CD14-positive monocyte (primary cell): ENCODE measurements at regions not wholly inside any gene's neighbourhood (a gene's known extent, or its start where the extent isn't known, plus 50 kb on each side); places are given as distances from the start of the nearest gene placed in this dataset.

Experiments
- DNase-seq, 3 donors: peaks; one replicate each; pipeline ENCODE4 v3.0.0-alpha.2; 2011 to 2022
- H2AFZ ChIP-seq: 2 replicates; pipeline ENCODE4 v1.6.0; 2012; ENCODE audit warnings: mild to moderate bottlenecking, low read depth, low read length, inconsistent platforms; ENCODE audit not compliant: insufficient read depth, poor library complexity, severe bottlenecking
- H3K27ac ChIP-seq, 2 donors: 1 replicate in 1 of 2; 2 replicates in 1 of 2; pipeline ENCODE4 v1.5.1; 2012 to 2013; ENCODE audit warnings: low read length in 2 of 2, control low read depth in 1 of 2, inconsistent platforms in 1 of 2, low read depth in 1 of 2, mild to moderate bottlenecking in 1 of 2
- H3K27me3 ChIP-seq, 2 donors: one replicate each; pipeline versions ENCODE4 v1.6.0 to v1.6.1; 2011 to 2013; ENCODE audit warnings: low read length in 2 of 2; ENCODE audit not compliant: control insufficient read depth in 2 of 2, insufficient read depth in 2 of 2
- H3K36me3 ChIP-seq, 2 donors: replicated peaks in 1 of 2; 1 replicate in 1 of 2; 2 replicates in 1 of 2; pipeline versions ENCODE4 v1.5.1 to v1.6.1; 2012 to 2013; ENCODE audit warnings: low read length in 2 of 2, control low read depth in 1 of 2, inconsistent platforms in 1 of 2, mild to moderate bottlenecking in 1 of 2; ENCODE audit not compliant: insufficient read depth in 2 of 2, control insufficient read depth in 1 of 2
- H3K4me1 ChIP-seq, 2 donors: 1 replicate in 1 of 2; 2 replicates in 1 of 2; pipeline versions ENCODE4 v1.5.1 to v1.6.1; 2012 to 2013; ENCODE audit warnings: low read length in 2 of 2, control low read depth in 1 of 2, inconsistent platforms in 1 of 2, mild to moderate bottlenecking in 1 of 2, moderate library complexity in 1 of 2; ENCODE audit not compliant: insufficient read depth in 2 of 2, control insufficient read depth in 1 of 2
- H3K4me2 ChIP-seq: replicated peaks from 2 replicates; pipeline ENCODE3; 2012; ENCODE audit warnings: low read length, moderate library complexity, mild to moderate bottlenecking; ENCODE audit not compliant: poor library complexity, severe bottlenecking; ENCODE audit errors: extremely low read depth
- H3K4me3 ChIP-seq, 3 experiments: fragments of 200-600 bp in 1 of 3; sonication (generic) in 1 of 3; replicated peaks in 1 of 3; 1 replicate in 2 of 3; 2 replicates in 1 of 3; pipeline ENCODE4 v1.5.1; 2011 to 2013; ENCODE audit warnings: low read length in 3 of 3, mild to moderate bottlenecking in 3 of 3, control low read depth in 2 of 3, low read depth in 2 of 3, inconsistent platforms in 1 of 3, moderate library complexity in 1 of 3
- H3K79me2 ChIP-seq: 2 replicates; pipeline ENCODE4 v1.6.0; 2012; ENCODE audit warnings: mild to moderate bottlenecking, control low read depth, inconsistent platforms, low read length, moderate library complexity; ENCODE audit not compliant: insufficient read depth
- H3K9ac ChIP-seq: 2 replicates; pipeline ENCODE4 v1.6.0; 2017; ENCODE audit warnings: low read length, mild to moderate bottlenecking; ENCODE audit not compliant: insufficient read depth, poor library complexity, severe bottlenecking
- H3K9me3 ChIP-seq, 2 donors: replicated peaks in 1 of 2; 1 replicate in 1 of 2; 2 replicates in 1 of 2; pipeline versions ENCODE4 v1.5.1 to v1.6.1; 2012 to 2013; ENCODE audit warnings: low read length in 2 of 2, control low read depth in 1 of 2; ENCODE audit not compliant: control insufficient read depth in 1 of 2, insufficient read depth in 1 of 2
- H4K20me1 ChIP-seq: 2 replicates; pipeline ENCODE4 v1.6.0; 2012; ENCODE audit warnings: mild to moderate bottlenecking, low read length, control low read depth, moderate library complexity; ENCODE audit not compliant: insufficient read depth
- H3K27ac Mint-ChIP-seq, 7 donors: one replicate each; pipeline ENCODE4 v1.8.0; 2020; ENCODE audit warnings: mild to moderate bottlenecking in 7 of 7, mixed read lengths in 7 of 7, moderate library complexity in 6 of 7, inconsistent platforms in 2 of 7
- H3K27me3 Mint-ChIP-seq, 3 donors: one replicate each; pipeline ENCODE4 v1.8.0; 2021 to 2022; ENCODE audit warnings: low read depth in 3 of 3, mild to moderate bottlenecking in 3 of 3, mixed read lengths in 3 of 3, moderate library complexity in 3 of 3, inconsistent platforms in 1 of 3
- H3K36me3 Mint-ChIP-seq, 2 donors: one replicate each; pipeline ENCODE4 v1.8.0; 2020; ENCODE audit warnings: mixed read lengths in 2 of 2, inconsistent platforms in 1 of 2, mild to moderate bottlenecking in 1 of 2
- H3K4me1 Mint-ChIP-seq: one replicate; pipeline ENCODE4 v1.8.0; 2020; ENCODE audit warnings: mild to moderate bottlenecking, mixed read lengths
- H3K4me3 Mint-ChIP-seq, 2 donors: one replicate each; pipeline ENCODE4 v1.8.0; 2020; ENCODE audit warnings: mild to moderate bottlenecking in 2 of 2, mixed read lengths in 2 of 2, moderate library complexity in 1 of 2
- H3K9me3 Mint-ChIP-seq, 7 donors: one replicate each; pipeline ENCODE4 v1.8.0; 2020 to 2022; ENCODE audit warnings: mixed read lengths in 7 of 7, mild to moderate bottlenecking in 6 of 7, moderate library complexity in 6 of 7, inconsistent platforms in 2 of 7
- CTCF ChIP-seq: fragments of 200-600 bp; IDR thresholded peaks from one replicate; pipeline ENCODE4 v1.8.0; 2022; ENCODE audit warnings: antibody characterized with exemption, mild to moderate bottlenecking
- WGBS: methylation state at CpG from one replicate; pipeline ENCODE4 v1.1.5; 2013; ENCODE audit warnings: missing lambda C conversion rate; ENCODE audit not compliant: insufficient coverage; 5-methylcytosine and 5-hydroxymethylcytosine counted together
- intact Hi-C, 2 donors: fragments of 100-400 bp; cut with micrococcal nuclease; formaldehyde crosslinking; loops; one replicate each; pipeline versions ENCODE4 v1.15.0 to v1.15.1; 2023

GRCh38 chr11:95524314-95525036, 265.1 kb downstream of the FAM76B start:
- peaks cover 0 to 2% (median 0%) of the 10 kb centered on the region in 7 donors for H3K9me3 Mint-ChIP-seq
- peaks cover 5% of the 10 kb centered on the region for H3K4me1 Mint-ChIP-seq
- H3K36me3 Mint-ChIP-seq = no peaks in the 10 kb centered on the region

GRCh38 chr11:95522874-95523273, 266.7 kb downstream of the FAM76B start:
- no peak overlapping the region for H3K4me2 ChIP-seq
- H3K27ac Mint-ChIP-seq = no peak overlapping the region
- H3K9ac ChIP-seq = no peak overlapping the region
- no peak overlapping the region for H3K4me3 Mint-ChIP-seq
- no peaks in the 10 kb centered on the region for H3K4me1 ChIP-seq
- H3K36me3 Mint-ChIP-seq = no peaks in the 10 kb centered on the region
- H4K20me1 ChIP-seq = no peaks in the 10 kb centered on the region
- no peak for TF ChIP-seq CTCF
- intact Hi-C loops = no loop called here
- DNase-seq = no peak
- H3K9me3 ChIP-seq = no peaks in the 10 kb centered on the region
- H3K27me3 ChIP-seq = no peaks in the 10 kb centered on the region
- H3K36me3 ChIP-seq = no peaks in the 10 kb centered on the region
- no peak overlapping the region for H3K4me3 ChIP-seq
- H2AFZ ChIP-seq = no peak overlapping the region
- H3K27me3 Mint-ChIP-seq = no peaks in the 10 kb centered on the region
- peaks cover 5% of the 10 kb centered on the region for H3K4me1 Mint-ChIP-seq
- WGBS = 92% methylated on average over 4 of the region's 4 CpGs
- no peak overlapping the region for H3K27ac ChIP-seq
- H3K9me3 Mint-ChIP-seq = peaks cover 0 to under 1% (median 0%) of the 10 kb centered on the region in 7 donors
- H3K79me2 ChIP-seq = no peaks in the 10 kb centered on the region

More at GRCh38 chr11:95524314-95525036, 265.1 kb downstream of the FAM76B start:
- 100% methylated on average over 1 of the region's 4 CpGs for WGBS
- no peaks in the 10 kb centered on the region for H3K27me3 ChIP-seq
- H3K4me3 Mint-ChIP-seq = no peak overlapping the region
- TF ChIP-seq CTCF = no peak
- H3K27ac ChIP-seq = no peak overlapping the region
- no peak overlapping the region for H3K9ac ChIP-seq
- no peak overlapping the region for H2AFZ ChIP-seq
- intact Hi-C loops = no loop called here
- H3K79me2 ChIP-seq = no peaks in the 10 kb centered on the region
- no peaks in the 10 kb centered on the region for H3K9me3 ChIP-seq
- no peaks in the 10 kb centered on the region for H3K36me3 ChIP-seq
- H3K4me1 ChIP-seq = no peaks in the 10 kb centered on the region
- H3K4me2 ChIP-seq = no peak overlapping the region
- no peak overlapping the region for H3K4me3 ChIP-seq
- no peak for DNase-seq
- no peak overlapping the region for H3K27ac Mint-ChIP-seq
- no peaks in the 10 kb centered on the region for H4K20me1 ChIP-seq
- H3K27me3 Mint-ChIP-seq = no peaks in the 10 kb centered on the region
